ENCODE measurements at regions not wholly inside any gene's neighbourhood (a gene's known extent, or its start where the extent isn't known, plus 50 kb on each side); places are given as distances from the start of the nearest gene placed in this dataset.

DNA sequence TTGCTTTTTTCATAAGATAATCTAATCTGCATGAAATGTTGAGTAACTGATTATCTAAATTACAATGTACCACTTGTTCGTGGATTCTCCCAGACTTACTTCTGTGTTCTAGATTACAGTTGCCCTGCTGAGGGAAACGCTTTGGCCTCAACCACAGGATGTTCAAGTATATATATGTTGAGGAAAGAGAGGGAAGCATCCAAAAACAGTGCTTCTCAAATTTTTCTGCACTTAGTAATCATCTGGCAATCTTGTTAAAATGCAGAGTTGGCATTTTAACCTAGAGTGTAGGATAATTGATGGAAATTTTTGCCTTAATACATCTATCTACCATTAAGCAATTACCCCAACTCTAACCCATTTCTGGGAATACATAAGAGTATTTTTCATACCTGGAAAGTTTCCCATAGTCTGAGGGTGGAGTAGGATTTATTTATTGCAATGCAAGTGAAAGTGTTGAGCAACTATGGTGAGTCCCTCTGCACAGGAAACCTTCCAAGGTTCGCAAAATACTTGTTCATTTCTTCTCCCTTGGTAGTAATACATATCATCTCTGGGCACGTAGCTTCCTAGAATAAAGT, 59.6 kb upstream of the C1GALT1 start:
- no peak for DNase-seq

DNA sequence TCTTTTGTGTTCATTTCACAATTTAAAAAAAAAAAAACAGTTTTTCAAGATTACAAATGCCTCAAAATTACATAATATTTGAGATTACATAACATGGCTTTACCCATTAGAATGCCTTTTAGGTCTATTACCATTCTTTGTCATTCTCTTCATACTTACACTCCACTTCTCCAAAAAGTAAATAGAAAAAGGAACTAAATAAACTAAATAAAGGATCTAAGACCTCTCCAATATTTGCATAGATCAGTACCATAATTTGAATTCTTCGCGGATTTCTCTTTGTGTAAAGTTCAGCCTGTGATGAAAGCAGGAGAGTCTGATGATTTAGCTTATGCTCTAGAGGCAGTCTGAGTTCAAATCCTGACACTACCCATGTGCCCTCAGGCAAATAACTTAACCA, 56.4 kb upstream of the C1GALT1 start:
- no peak for DNase-seq

DNA sequence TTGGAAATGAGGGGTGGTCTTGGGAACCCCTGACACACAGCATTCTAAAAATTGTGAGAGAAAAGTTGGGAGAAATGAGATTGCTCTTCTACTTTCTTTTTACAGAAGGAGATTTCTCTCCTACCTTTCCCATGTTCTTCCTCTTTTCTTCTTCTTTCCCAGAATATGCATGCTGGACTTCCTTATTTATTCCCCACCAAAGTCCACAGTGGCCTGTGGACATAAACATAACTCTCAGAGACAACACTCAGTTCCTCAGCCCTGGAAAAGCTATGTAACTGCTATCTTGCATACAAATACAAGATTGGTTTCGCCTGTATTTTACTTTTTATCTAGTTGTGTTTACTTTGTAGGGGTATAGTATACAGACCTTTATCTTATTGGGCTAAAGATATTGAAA, 54.6 kb upstream of the C1GALT1 start:
- no peak for DNase-seq

DNA sequence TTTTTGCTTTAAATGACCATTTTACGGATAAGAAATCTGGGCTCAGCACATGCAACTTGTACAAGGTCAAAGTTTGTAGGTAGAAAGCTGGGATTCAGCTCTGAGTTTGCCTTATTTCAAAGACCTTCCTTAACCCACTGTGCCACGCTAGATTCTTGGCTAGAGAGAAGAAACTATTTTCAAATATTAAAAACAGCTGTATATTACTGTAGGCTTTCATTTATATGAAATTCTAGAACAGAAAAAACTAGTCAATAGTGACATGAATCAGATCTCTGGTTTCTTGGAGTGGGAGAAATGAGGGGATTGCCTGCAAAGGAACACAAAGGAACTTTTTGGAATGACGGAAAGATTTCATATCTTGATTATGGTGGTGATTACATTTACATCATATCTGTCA, 53.0 kb upstream of the C1GALT1 start:
- DNase-seq = no peak

DNA sequence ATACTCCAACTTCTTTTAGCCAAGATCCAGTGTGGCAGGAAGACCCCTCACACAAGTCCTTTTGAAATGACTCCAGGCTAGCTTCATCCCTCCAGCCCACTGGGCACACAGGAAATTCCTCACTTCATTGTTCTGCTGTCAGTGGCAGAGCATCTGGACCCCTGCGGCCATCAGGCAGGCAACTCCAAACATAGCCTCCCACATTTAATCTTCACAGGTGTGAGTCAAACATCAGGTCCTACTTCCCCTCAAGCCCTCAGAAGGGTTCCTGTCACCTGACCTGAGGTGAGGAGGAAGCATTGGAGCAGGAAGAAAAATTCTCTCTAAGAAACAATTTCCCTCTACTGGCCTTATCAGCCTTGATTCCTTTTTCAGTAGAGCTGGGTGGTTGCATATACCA, 51.1 kb upstream of the C1GALT1 start:
- DNase-seq = no peak
